OCI-LY1 (cell line): ENCODE measurements at regions not wholly inside any gene's neighbourhood (a gene's known extent, or its start where the extent isn't known, plus 50 kb on each side); places are given as distances from the start of the nearest gene placed in this dataset.

Experiments used
- H2AFZ ChIP-seq: fragments of 200-600 bp; sonication (generic), shearing (Covaris generic); 2 replicates; pipeline ENCODE4 v1.6.0; 2014; ENCODE audit warnings: antibody characterized with exemption, mild to moderate bottlenecking, low read length
- H3F3A ChIP-seq: fragments of 200-600 bp; sonication (generic), shearing (Covaris generic); 2 replicates; pipeline ENCODE4 v1.6.0; 2014; ENCODE audit warnings: mild to moderate bottlenecking, antibody characterized with exemption, low read length, moderate library complexity; ENCODE audit not compliant: insufficient read depth
- H3K27ac ChIP-seq: fragments of 200-600 bp; sonication (generic); 2 replicates; pipeline ENCODE4 v1.5.1; 2014; ENCODE audit warnings: low read length, mixed run types, mild to moderate bottlenecking, low read depth; ENCODE audit not compliant: poor library complexity, severe bottlenecking
- H3K27me3 ChIP-seq: fragments of 200-600 bp; sonication (generic); 2 replicates; pipeline ENCODE4 v1.6.0; 2014; ENCODE audit warnings: antibody characterized with exemption, mild to moderate bottlenecking, low read length, moderate library complexity; ENCODE audit not compliant: insufficient read depth
- H3K36me3 ChIP-seq: fragments of 200-600 bp; sonication (generic); 2 replicates; pipeline ENCODE4 v1.6.1; 2014; ENCODE audit warnings: mild to moderate bottlenecking, antibody characterized with exemption, low read length, moderate library complexity, mixed read lengths; ENCODE audit not compliant: insufficient read depth
- H3K4me1 ChIP-seq: fragments of 200-600 bp; sonication (generic); 2 replicates; pipeline ENCODE4 v1.5.1; 2014; ENCODE audit warnings: mild to moderate bottlenecking, low read length, moderate library complexity; ENCODE audit not compliant: insufficient read depth, severe bottlenecking
- H3K4me2 ChIP-seq: fragments of 200-600 bp; sonication (generic), shearing (Covaris generic); 2 replicates; pipeline ENCODE4 v1.6.1; 2014; ENCODE audit warnings: low read length
- H3K4me3 ChIP-seq: fragments of 200-600 bp; sonication (generic); 2 replicates; pipeline ENCODE4 v1.5.1; 2014; ENCODE audit warnings: low read length, low read depth, mild to moderate bottlenecking, mixed read lengths; ENCODE audit not compliant: poor library complexity, severe bottlenecking
- H3K79me2 ChIP-seq: fragments of 200-600 bp; shearing (Covaris generic); 2 replicates; pipeline ENCODE4 v1.6.1; 2016; ENCODE audit warnings: mixed run types, low read length, mixed read lengths; ENCODE audit not compliant: insufficient read depth
- H3K9ac ChIP-seq: fragments of 200-600 bp; sonication (generic), shearing (Covaris generic); 2 replicates; pipeline ENCODE4 v1.6.1; 2014; ENCODE audit warnings: mild to moderate bottlenecking, low read length, mixed read lengths
- H3K9me2 ChIP-seq: fragments of 200-600 bp; sonication (generic), shearing (Covaris generic); 2 replicates; pipeline ENCODE4 v1.6.1; 2014; ENCODE audit warnings: low read depth, mild to moderate bottlenecking, low read length, mixed read lengths
- H3K9me3 ChIP-seq: fragments of 200-600 bp; shearing (Covaris generic); 2 replicates; pipeline ENCODE4 v1.6.1; 2014; ENCODE audit warnings: low read length, mixed read lengths
- H4K20me1 ChIP-seq: fragments of 200-600 bp; sonication (generic), shearing (Covaris generic); 2 replicates; pipeline ENCODE4 v1.6.0; 2016; ENCODE audit warnings: mild to moderate bottlenecking, low read length; ENCODE audit not compliant: insufficient read depth
- CTCF ChIP-seq: fragments of 200-600 bp; sonication (generic), shearing (Covaris generic); IDR thresholded peaks from 2 replicates; pipeline ENCODE4 v1.5.1; 2017; ENCODE audit warnings: mild to moderate bottlenecking, antibody characterized with exemption, low read length, moderate library complexity, mixed read lengths
- EZH2 ChIP-seq: fragments of 200-600 bp; sonication (generic), shearing (Covaris generic); IDR thresholded peaks from 2 replicates; pipeline ENCODE4 v1.8.0; 2017; ENCODE audit warnings: borderline replicate concordance, mixed run types, mild to moderate bottlenecking, antibody characterized with exemption, low read length, moderate library complexity, mixed read lengths

DNA sequence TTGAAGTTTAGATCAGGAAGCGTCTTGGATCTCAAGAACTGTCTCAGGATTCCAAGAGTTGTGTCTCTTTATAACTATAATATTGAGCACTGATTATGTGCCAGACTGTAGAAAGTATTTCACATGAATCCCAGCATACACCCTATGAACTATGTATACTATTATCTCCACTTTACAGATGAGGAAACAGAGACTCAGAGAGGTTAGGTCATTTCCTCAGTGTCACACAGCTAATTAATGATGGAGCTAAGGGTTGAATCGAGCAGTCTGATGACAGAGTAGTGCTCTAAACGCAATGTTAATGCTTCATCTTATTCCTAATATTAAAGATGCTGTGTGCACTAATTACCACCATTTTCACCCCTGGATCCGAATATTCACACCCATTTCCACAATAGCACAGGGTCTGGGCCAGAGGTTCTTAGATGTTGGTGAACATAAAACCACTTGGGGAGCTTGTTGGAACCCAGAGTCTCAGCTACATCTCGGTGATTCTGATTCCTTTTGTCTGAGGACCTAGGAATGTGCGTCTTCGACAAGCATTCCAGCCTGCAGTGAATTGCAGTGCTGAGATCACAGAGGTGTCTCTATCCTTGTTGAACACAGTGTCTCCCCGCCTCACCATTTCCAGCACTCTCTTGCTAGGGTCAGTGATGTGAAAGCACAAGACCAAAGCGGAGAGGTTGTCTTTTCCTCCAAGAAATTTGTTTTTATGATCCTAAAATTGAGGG, 213.8 kb downstream of the SP3 start:
- no peak for TF ChIP-seq EZH2
- TF ChIP-seq CTCF, result no peak
- Histone ChIP-seq H3K27me3 (no peaks in the 10 kb centered on the region), H3K9ac (no peak overlapping the region), H3K4me2 (no peak overlapping the region), H3K9me2 (no peaks in the 10 kb centered on the region), H3K4me1 (no peaks in the 10 kb centered on the region), H3K27ac (no peak overlapping the region), H3K79me2 (no peaks in the 10 kb centered on the region), H4K20me1 (no peaks in the 10 kb centered on the region), H2AFZ (no peak overlapping the region), H3F3A (no peaks in the 10 kb centered on the region), H3K36me3 (no peaks in the 10 kb centered on the region), H3K9me3 (no peaks in the 10 kb centered on the region), H3K4me3 (no peak overlapping the region)

- no peak overlapping the region for H3K27ac ChIP-seq
- H3K36me3 ChIP-seq, result no peaks in the 10 kb centered on the region
- no peak overlapping the region for H3K4me2 ChIP-seq
- H3K9ac ChIP-seq, result no peak overlapping the region
- H3F3A ChIP-seq, result no peaks in the 10 kb centered on the region
- H3K9me2 ChIP-seq, result no peaks in the 10 kb centered on the region
- H3K9me3 ChIP-seq, result no peaks in the 10 kb centered on the region
- no peak overlapping the region for H2AFZ ChIP-seq
- no peaks in the 10 kb centered on the region for H3K4me1 ChIP-seq
- no peaks in the 10 kb centered on the region for H3K79me2 ChIP-seq
- no peaks in the 10 kb centered on the region for H4K20me1 ChIP-seq
- no peak overlapping the region for H3K4me3 ChIP-seq
- TF ChIP-seq CTCF (peak; percentile 35; the same call in 1 of the 2 replicates), EZH2 (no peak)
- no peaks in the 10 kb centered on the region for H3K27me3 ChIP-seq
Measured at GRCh38 chr2:173752152-173752551, 213.0 kb downstream of the SP3 start.

DNA sequence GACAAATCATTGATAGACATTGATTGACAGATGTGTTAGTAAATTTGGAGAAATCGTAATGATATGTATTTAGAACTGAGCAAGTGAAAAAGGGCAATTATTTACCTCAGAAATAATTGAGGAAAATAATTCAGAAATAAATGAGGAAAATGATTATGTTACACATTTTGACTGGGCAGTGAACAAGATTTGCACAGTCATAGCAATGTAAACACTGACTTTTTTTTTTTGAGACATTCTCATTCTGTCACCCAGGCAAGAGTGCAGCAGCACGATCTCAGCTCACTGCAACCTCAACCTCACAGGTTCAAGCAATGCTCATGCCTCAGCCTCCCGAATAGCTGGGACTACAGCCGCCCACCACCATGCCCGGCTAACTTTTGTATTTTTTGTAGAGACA, 211.7 kb downstream of the SP3 start:
- Histone ChIP-seq H4K20me1 (no peaks in the 10 kb centered on the region), H3K27ac (no peak overlapping the region), H3K4me2 (no peak overlapping the region), H2AFZ (no peak overlapping the region), H3K36me3 (no peaks in the 10 kb centered on the region), H3K4me3 (no peak overlapping the region), H3K9ac (no peak overlapping the region), H3K27me3 (no peaks in the 10 kb centered on the region), H3K79me2 (no peaks in the 10 kb centered on the region), H3K9me3 (no peaks in the 10 kb centered on the region), H3K9me2 (no peaks in the 10 kb centered on the region), H3K4me1 (no peaks in the 10 kb centered on the region), H3F3A (no peaks in the 10 kb centered on the region)
- no peak for TF ChIP-seq CTCF
- no peak for TF ChIP-seq EZH2
